ENCODE measurements at regions not wholly inside any gene's neighbourhood (a gene's known extent, or its start where the extent isn't known, plus 50 kb on each side); places are given as distances from the start of the nearest gene placed in this dataset.
"Not testable (repeated sequence)": the region's sequence is repeated elsewhere in the genome, so short reads cannot be mapped to it uniquely, and the experiment has no call there.

- DNase-seq (no peak), ATAC-seq (no peak)
- intact Hi-C loops (cut with DNase I): no loop called here
These were observed 491.9 kb downstream of the MN1 start for GRCh38 chr22:27309697-27310096.

- intact Hi-C loops (cut with DNase I): no loop called here
- no peak for DNase-seq
- ATAC-seq: no peak
These were observed 490.4 kb downstream of the MN1 start for GRCh38 chr22:27310966-27311697.

GRCh38 chr22:27311698-27312550 lies 489.6 kb downstream of the MN1 start:
- no peak for DNase-seq
- intact Hi-C loops (cut with DNase I): no loop called here
- ATAC-seq: no peak

- DNase-seq: no peak
- ATAC-seq: no peak
- intact Hi-C loops (cut with DNase I): no loop called here
These were observed 489.0 kb downstream of the MN1 start for GRCh38 chr22:27312565-27312964.

GRCh38 chr22:27312966-27313855 lies 488.3 kb downstream of the MN1 start:
- ATAC-seq: peak; percentile 64 to 78
- no peak for DNase-seq
- intact Hi-C loops (cut with DNase I): no loop called here

GRCh38 chr22:27314276-27314807 lies 487.2 kb downstream of the MN1 start:
- ATAC-seq (no peak), DNase-seq (no peak)
- intact Hi-C loops (cut with DNase I): no loop called here

GRCh38 chr22:27315833-27316232 lies 485.7 kb downstream of the MN1 start:
- ATAC-seq (no peak), DNase-seq (no peak)
- intact Hi-C loops (cut with DNase I): no loop called here

GRCh38 chr22:27317096-27317495 lies 484.5 kb downstream of the MN1 start:
- no peak for ATAC-seq
- intact Hi-C loops (cut with DNase I): no loop called here

GRCh38 chr22:27317971-27318428 lies 483.6 kb downstream of the MN1 start:
- ATAC-seq: no peak
- intact Hi-C loops (cut with DNase I): no loop called here

More at GRCh38 chr22:27317096-27317495, 484.5 kb downstream of the MN1 start:
- DNase-seq: no peak

GRCh38 chr22:27318516-27318915 lies 483.0 kb downstream of the MN1 start:
- ATAC-seq (peak; percentile 70 to 82), DNase-seq (no peak)
- intact Hi-C loops (cut with DNase I): no loop called here

More at GRCh38 chr22:27317971-27318428, 483.6 kb downstream of the MN1 start:
- no peak for DNase-seq

GRCh38 chr22:27323661-27324060 lies 477.9 kb downstream of the MN1 start:
- DNase-seq (no peak), ATAC-seq (no peak)
- intact Hi-C loops (cut with DNase I): no loop called here

GRCh38 chr22:27324908-27325307 lies 476.6 kb downstream of the MN1 start:
- ATAC-seq; intact Hi-C loops (cut with DNase I); DNase-seq: not testable (repeated sequence)

GRCh38 chr22:27327497-27327896 lies 474.1 kb downstream of the MN1 start:
- intact Hi-C loops (cut with DNase I): no loop called here
- ATAC-seq: no peak
- DNase-seq: no peak

GRCh38 chr22:27327981-27328721 lies 473.4 kb downstream of the MN1 start:
- no peak for DNase-seq
- intact Hi-C loops (cut with DNase I): no loop called here
- ATAC-seq: no peak

- ATAC-seq (peak in 1 of 2 donors; percentile 53), DNase-seq (no peak)
- intact Hi-C loops (cut with DNase I): no loop called here
These were observed 472.3 kb downstream of the MN1 start for GRCh38 chr22:27329131-27329850.

- no peak for DNase-seq
- no peak for ATAC-seq
- intact Hi-C loops (cut with DNase I): no loop called here
These were observed 471.4 kb downstream of the MN1 start for GRCh38 chr22:27329966-27330645.
